ENCODE measurements at regions not wholly inside any gene's neighbourhood (a gene's known extent, or its start where the extent isn't known, plus 50 kb on each side); places are given as distances from the start of the nearest gene placed in this dataset.

DNA sequence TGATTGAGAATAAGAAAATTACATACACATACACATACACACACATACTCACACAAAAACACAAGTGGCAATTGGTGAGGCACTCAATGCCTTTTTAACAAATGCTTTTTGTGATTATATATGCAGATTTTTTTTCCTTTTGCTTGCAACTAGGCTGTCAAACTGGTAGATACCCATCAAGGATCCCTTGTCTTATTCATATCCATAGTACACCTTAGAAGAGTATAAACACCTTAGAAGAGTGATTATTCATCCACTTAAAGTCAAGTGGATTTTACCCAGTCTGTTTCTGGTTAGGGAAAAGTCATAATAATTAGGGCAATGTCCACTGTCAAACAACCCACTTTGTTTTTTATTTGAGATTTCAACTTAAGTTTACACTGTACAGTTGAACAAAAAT is 1773.4 kb upstream of the MIR17HG start:
- TF ChIP-seq GATA2 (IDR thresholded peaks at IDR 0.05; ENCODE audit: low read depth, low read length) (no peak), GATA3 (IDR thresholded peaks at IDR 0.05; ENCODE audit: low read depth, low read length) (no peak)

All from SH-SY5Y (cell line).